ENCODE measurements at regions not wholly inside any gene's neighbourhood (a gene's known extent, or its start where the extent isn't known, plus 50 kb on each side); places are given as distances from the start of the nearest gene placed in this dataset.

- no peak for TF ChIP-seq CTCF (IDR thresholded peaks at IDR 0.05; ENCODE audit: low read depth, low read length, missing input control)
- TF ChIP-seq GABPA (IDR thresholded peaks at IDR 0.05 in 1 of 2, conservative IDR thresholded peaks at IDR 0.05 in 1 of 2) = no peak
- TF ChIP-seq SP1 (IDR thresholded peaks at IDR 0.05) = no peak
- TF ChIP-seq ZBTB33 (IDR thresholded peaks at IDR 0.05) = peak; percentile 5
- no peak for TF ChIP-seq REST (IDR thresholded peaks at IDR 0.05)
- no peak for TF ChIP-seq JUND (IDR thresholded peaks at IDR 0.05)
- no peak for TF ChIP-seq TAF1 (conservative IDR thresholded peaks at IDR 0.05)
- TF ChIP-seq MAX (IDR thresholded peaks at IDR 0.05) = no peak
- TF ChIP-seq RAD21 (IDR thresholded peaks at IDR 0.05) = no peak
- TF ChIP-seq ATF3 (IDR thresholded peaks at IDR 0.05) = no peak
- no peak for TF ChIP-seq EGR1 (IDR thresholded peaks at IDR 0.05; ENCODE audit: low read depth in 2 of 2)
- TF ChIP-seq YY1 (IDR thresholded peaks at IDR 0.05) = no peak
Observed at GRCh38 chr1:115412286-115412685, 74.2 kb upstream of the NGF start.

All from liver (tissue), 3 donors.